ENCODE measurements at regions not wholly inside any gene's neighbourhood (a gene's known extent, or its start where the extent isn't known, plus 50 kb on each side); places are given as distances from the start of the nearest gene placed in this dataset.
A peak's percentile ranks its signal among the peaks of the same experiment; 100 is the strongest.

DNA sequence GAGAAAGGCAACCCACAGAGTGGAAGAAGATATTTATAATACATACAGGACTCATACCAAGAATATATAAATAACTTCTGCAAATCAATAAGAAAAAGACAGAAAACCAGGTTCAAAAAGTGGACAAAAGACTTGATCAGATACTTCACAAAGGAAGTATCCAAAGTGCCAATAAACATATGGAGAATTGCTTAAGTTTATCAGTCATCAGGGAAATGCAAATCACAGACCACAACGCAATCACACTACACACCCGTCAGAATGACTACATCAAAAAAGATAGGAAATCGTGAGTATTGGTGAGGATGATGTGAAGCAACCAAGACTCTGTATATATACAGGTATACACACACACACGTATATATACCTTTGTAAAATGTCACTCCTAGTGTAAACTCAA, 180.6 kb downstream of the FAM43A start:
- Histone ChIP-seq H3K27ac (ENCODE audit: extremely low read depth, low read depth, low read length) (no peak overlapping the region), H3K36me3 (ENCODE audit: control insufficient read depth in 2 of 2, insufficient read depth in 1 of 2, low read length in 2 of 2) (no peaks in the 10 kb centered on the region), H3K4me3 (ENCODE audit: low read depth, low read length) (no peak overlapping the region), H3K4me1 (ENCODE audit: control insufficient read depth, insufficient read depth, low read length) (no peaks in the 10 kb centered on the region; the same call in 1 of the 2 replicates), H3K9me3 (ENCODE audit: control insufficient read depth, insufficient read depth, low read depth, low read length) (no peaks in the 10 kb centered on the region)
- TF ChIP-seq, protein P1, sequence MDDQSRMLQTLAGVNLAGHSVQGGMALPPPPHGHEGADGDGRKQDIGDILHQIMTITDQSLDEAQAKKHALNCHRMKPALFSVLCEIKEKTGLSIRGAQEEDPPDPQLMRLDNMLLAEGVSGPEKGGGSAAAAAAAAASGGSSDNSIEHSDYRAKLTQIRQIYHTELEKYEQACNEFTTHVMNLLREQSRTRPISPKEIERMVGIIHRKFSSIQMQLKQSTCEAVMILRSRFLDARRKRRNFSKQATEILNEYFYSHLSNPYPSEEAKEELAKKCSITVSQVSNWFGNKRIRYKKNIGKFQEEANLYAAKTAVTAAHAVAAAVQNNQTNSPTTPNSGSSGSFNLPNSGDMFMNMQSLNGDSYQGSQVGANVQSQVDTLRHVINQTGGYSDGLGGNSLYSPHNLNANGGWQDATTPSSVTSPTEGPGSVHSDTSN (CRISPR knock-in tag; IDR thresholded peaks at IDR 0.05) = no peak
- ChIA-PET CTCF (interaction anchor here (0.6 kb wide), 2 partner anchors 31 to 104 kb away, joined by 3 read pairs; no protein-coding TSS in a partner anchor), POLR2A (no interaction called here)

DNA sequence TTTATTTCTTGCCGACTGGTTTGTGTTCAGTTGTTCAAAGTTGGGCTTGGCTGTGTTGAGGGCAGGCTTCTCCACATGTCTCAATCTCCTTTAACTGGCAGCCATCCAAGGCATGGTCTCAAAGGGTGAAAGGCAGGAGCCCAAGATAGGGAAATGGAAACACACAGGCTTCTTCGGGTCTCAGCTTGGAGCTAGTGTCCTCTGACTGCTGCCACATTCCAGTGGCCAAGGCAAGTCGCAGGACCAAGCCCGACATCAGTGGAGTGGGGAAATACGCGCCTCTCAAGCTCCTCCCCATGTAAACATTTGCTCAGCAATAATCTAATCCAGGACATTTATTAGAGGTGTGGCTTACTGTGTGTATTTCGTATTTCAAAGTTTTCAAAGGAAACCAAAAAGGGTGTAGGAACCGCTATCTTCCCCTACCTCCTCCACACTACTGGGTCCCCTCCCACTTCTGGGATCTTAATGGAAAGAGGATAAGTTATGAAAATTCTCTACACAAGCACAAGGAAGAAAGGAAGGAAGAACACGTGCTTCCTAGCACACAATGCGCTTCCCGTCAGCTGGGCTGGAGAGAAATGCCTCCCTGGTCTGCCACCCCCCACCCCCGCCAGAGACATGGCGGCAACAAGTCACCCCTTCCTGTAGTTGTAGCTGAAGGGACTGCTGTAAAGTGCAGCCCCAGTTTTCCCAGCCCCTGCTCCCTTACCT, 181.7 kb downstream of the FAM43A start:
- no peaks in the 10 kb centered on the region for H3K9me3 ChIP-seq (ENCODE audit: control insufficient read depth, insufficient read depth, low read depth, low read length)
- ChIA-PET POLR2A (no interaction called here), CTCF (interaction anchor here (0.6 to 1.0 kb wide), 3 partner anchors 13 to 671 kb away, joined by 3 read pairs; partner anchors contain the start of gene LSG1)
- TF ChIP-seq ZBTB48 (tag by site-specific recombination; IDR thresholded peaks at IDR 0.05) (no peak), ZNF239 (tag by site-specific recombination; IDR thresholded peaks at IDR 0.05) (no peak), ZNF501 (tag by site-specific recombination; IDR thresholded peaks at IDR 0.05) (no peak), KLF1 (tag by site-specific recombination; IDR thresholded peaks at IDR 0.05) (peak; percentile 44), REPIN1 (tag by site-specific recombination; IDR thresholded peaks at IDR 0.05; ENCODE audit: low read depth) (no peak), ZFHX2 (tag by site-specific recombination; conservative IDR thresholded peaks at IDR 0.05) (0 out of 2 replicates have a peak, but pooled peaks have one; percentile 14), ZNF423 (tag by site-specific recombination; IDR thresholded peaks at IDR 0.05) (no peak), EGR2 (tag by site-specific recombination; IDR thresholded peaks at IDR 0.05; ENCODE audit: low read depth) (no peak), ZNF354C (tag by site-specific recombination; IDR thresholded peaks at IDR 0.05; ENCODE audit: borderline replicate concordance, low read depth) (no peak), ZNF274 (IDR thresholded peaks at IDR 0.05; ENCODE audit: low read length) (no peak), ZNF274 (tag by site-specific recombination; IDR thresholded peaks at IDR 0.05; ENCODE audit: borderline replicate concordance) (no peak), ZNF544 (tag by site-specific recombination; IDR thresholded peaks at IDR 0.05) (no peak), ZNF776 (tag by site-specific recombination; IDR thresholded peaks at IDR 0.05; ENCODE audit: borderline replicate concordance) (no peak), SCRT1 (tag by site-specific recombination; IDR thresholded peaks at IDR 0.05; ENCODE audit: borderline replicate concordance) (no peak), ZNF626 (tag by site-specific recombination; IDR thresholded peaks at IDR 0.05) (no peak), ZNF558 (tag by site-specific recombination; IDR thresholded peaks at IDR 0.05) (no peak), OSR2 (tag by site-specific recombination; IDR thresholded peaks at IDR 0.05) (no peak), ZNF140 (tag by site-specific recombination; IDR thresholded peaks at IDR 0.05) (no peak)
- TF ChIP-seq, protein P2, sequence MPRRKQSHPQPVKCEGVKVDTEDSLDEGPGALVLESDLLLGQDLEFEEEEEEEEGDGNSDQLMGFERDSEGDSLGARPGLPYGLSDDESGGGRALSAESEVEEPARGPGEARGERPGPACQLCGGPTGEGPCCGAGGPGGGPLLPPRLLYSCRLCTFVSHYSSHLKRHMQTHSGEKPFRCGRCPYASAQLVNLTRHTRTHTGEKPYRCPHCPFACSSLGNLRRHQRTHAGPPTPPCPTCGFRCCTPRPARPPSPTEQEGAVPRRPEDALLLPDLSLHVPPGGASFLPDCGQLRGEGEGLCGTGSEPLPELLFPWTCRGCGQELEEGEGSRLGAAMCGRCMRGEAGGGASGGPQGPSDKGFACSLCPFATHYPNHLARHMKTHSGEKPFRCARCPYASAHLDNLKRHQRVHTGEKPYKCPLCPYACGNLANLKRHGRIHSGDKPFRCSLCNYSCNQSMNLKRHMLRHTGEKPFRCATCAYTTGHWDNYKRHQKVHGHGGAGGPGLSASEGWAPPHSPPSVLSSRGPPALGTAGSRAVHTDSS (tag by site-specific recombination; IDR thresholded peaks at IDR 0.05) = no peak
- TF ChIP-seq, protein P3, sequence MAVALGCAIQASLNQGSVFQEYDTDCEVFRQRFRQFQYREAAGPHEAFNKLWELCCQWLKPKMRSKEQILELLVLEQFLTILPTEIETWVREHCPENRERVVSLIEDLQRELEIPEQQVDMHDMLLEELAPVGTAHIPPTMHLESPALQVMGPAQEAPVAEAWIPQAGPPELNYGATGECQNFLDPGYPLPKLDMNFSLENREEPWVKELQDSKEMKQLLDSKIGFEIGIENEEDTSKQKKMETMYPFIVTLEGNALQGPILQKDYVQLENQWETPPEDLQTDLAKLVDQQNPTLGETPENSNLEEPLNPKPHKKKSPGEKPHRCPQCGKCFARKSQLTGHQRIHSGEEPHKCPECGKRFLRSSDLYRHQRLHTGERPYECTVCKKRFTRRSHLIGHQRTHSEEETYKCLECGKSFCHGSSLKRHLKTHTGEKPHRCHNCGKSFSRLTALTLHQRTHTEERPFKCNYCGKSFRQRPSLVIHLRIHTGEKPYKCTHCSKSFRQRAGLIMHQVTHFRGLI (tag by site-specific recombination; IDR thresholded peaks at IDR 0.05) = peak; percentile 90
- TF ChIP-seq, protein P4, sequence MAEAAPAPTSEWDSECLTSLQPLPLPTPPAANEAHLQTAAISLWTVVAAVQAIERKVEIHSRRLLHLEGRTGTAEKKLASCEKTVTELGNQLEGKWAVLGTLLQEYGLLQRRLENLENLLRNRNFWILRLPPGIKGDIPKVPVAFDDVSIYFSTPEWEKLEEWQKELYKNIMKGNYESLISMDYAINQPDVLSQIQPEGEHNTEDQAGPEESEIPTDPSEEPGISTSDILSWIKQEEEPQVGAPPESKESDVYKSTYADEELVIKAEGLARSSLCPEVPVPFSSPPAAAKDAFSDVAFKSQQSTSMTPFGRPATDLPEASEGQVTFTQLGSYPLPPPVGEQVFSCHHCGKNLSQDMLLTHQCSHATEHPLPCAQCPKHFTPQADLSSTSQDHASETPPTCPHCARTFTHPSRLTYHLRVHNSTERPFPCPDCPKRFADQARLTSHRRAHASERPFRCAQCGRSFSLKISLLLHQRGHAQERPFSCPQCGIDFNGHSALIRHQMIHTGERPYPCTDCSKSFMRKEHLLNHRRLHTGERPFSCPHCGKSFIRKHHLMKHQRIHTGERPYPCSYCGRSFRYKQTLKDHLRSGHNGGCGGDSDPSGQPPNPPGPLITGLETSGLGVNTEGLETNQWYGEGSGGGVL (tag by site-specific recombination; IDR thresholded peaks at IDR 0.05) = no peak
- TF ChIP-seq, protein P5, sequence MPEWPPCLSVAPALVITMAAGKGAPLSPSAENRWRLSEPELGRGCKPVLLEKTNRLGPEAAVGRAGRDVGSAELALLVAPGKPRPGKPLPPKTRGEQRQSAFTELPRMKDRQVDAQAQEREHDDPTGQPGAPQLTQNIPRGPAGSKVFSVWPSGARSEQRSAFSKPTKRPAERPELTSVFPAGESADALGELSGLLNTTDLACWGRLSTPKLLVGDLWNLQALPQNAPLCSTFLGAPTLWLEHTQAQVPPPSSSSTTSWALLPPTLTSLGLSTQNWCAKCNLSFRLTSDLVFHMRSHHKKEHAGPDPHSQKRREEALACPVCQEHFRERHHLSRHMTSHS (tag by site-specific recombination; IDR thresholded peaks at IDR 0.05) = no peak
- no peak overlapping the region for H3K4me3 ChIP-seq (ENCODE audit: low read depth, low read length)
- H3K27ac ChIP-seq (ENCODE audit: extremely low read depth, low read depth, low read length) = no peak overlapping the region
- peaks cover 3% of the 10 kb centered on the region; the same call in 1 of the 2 replicates for H3K4me1 ChIP-seq (ENCODE audit: control insufficient read depth, insufficient read depth, low read length)
- no peaks in the 10 kb centered on the region for H3K36me3 ChIP-seq (ENCODE audit: control insufficient read depth in 2 of 2, insufficient read depth in 1 of 2, low read length in 2 of 2)
